ENCODE measurements at regions not wholly inside any gene's neighbourhood (a gene's known extent, or its start where the extent isn't known, plus 50 kb on each side); places are given as distances from the start of the nearest gene placed in this dataset.

GRCh38 chr18:64886995-64887394 is 738.1 kb upstream of the LINC00305 start:
- TF ChIP-seq CTCF (IDR thresholded peaks at IDR 0.05; ENCODE audit: insufficient read depth, low read length, poor library complexity, severe bottlenecking) = no peak
- TF ChIP-seq EZH2phosphoT487 (conservative IDR thresholded peaks at IDR 0.05; ENCODE audit: low read length) = no peak
- no peaks in the 10 kb centered on the region for H3K9me2 ChIP-seq (replicated peaks; ENCODE audit: insufficient read depth, low read length)
- no peaks in the 10 kb centered on the region for H3K9me3 ChIP-seq (ENCODE audit: insufficient read depth, low read length)
- no peaks in the 10 kb centered on the region for H3F3A ChIP-seq (ENCODE audit: insufficient read depth)
- H2AFZ ChIP-seq (ENCODE audit: low read depth, low read length, severe bottlenecking) = no peak overlapping the region
- no peak overlapping the region for H3K4me3 ChIP-seq (ENCODE audit: insufficient read depth, low read length, poor library complexity, severe bottlenecking)
- no peak overlapping the region for H3K9ac ChIP-seq (ENCODE audit: low read length)
- no peaks in the 10 kb centered on the region for H3K79me2 ChIP-seq (ENCODE audit: insufficient read depth, low read length)
- no peak overlapping the region for H3K27ac ChIP-seq (ENCODE audit: low read depth, low read length)
- H4K20me1 ChIP-seq (ENCODE audit: low read depth, low read length) = no peaks in the 10 kb centered on the region
- no peaks in the 10 kb centered on the region for H3K27me3 ChIP-seq (ENCODE audit: low read length)
- H3K36me3 ChIP-seq (ENCODE audit: low read length) = no peaks in the 10 kb centered on the region
- no peak overlapping the region for H3K4me2 ChIP-seq (ENCODE audit: low read depth, low read length, poor library complexity, severe bottlenecking)

- no peaks in the 10 kb centered on the region for H3K79me2 ChIP-seq (ENCODE audit: insufficient read depth, low read length)
- H3K9me3 ChIP-seq (ENCODE audit: insufficient read depth, low read length) = no peaks in the 10 kb centered on the region
- H4K20me1 ChIP-seq (ENCODE audit: low read depth, low read length) = no peaks in the 10 kb centered on the region
- TF ChIP-seq CTCF (IDR thresholded peaks at IDR 0.05; ENCODE audit: insufficient read depth, low read length, poor library complexity, severe bottlenecking) = no peak
- TF ChIP-seq EZH2phosphoT487 (conservative IDR thresholded peaks at IDR 0.05; ENCODE audit: low read length) = no peak
- no peak overlapping the region for H3K4me2 ChIP-seq (ENCODE audit: low read depth, low read length, poor library complexity, severe bottlenecking)
- no peak overlapping the region for H3K27ac ChIP-seq (ENCODE audit: low read depth, low read length)
- no peaks in the 10 kb centered on the region for H3K27me3 ChIP-seq (ENCODE audit: low read length)
- H2AFZ ChIP-seq (ENCODE audit: low read depth, low read length, severe bottlenecking) = no peak overlapping the region
- H3F3A ChIP-seq (ENCODE audit: insufficient read depth) = no peaks in the 10 kb centered on the region
- no peaks in the 10 kb centered on the region for H3K9me2 ChIP-seq (replicated peaks; ENCODE audit: insufficient read depth, low read length)
- H3K4me3 ChIP-seq (ENCODE audit: insufficient read depth, low read length, poor library complexity, severe bottlenecking) = no peak overlapping the region
- H3K9ac ChIP-seq (ENCODE audit: low read length) = no peak overlapping the region
- H3K36me3 ChIP-seq (ENCODE audit: low read length) = no peaks in the 10 kb centered on the region
These were observed 734.0 kb upstream of the LINC00305 start for GRCh38 chr18:64882896-64883295.

GRCh38 chr18:64876833-64877232 is 727.9 kb upstream of the LINC00305 start:
- H3K4me2 ChIP-seq (ENCODE audit: low read depth, low read length, poor library complexity, severe bottlenecking) = no peak overlapping the region
- no peak overlapping the region for H2AFZ ChIP-seq (ENCODE audit: low read depth, low read length, severe bottlenecking)
- no peaks in the 10 kb centered on the region for H3K36me3 ChIP-seq (ENCODE audit: low read length)
- H3K9ac ChIP-seq (ENCODE audit: low read length) = no peak overlapping the region
- H3K9me3 ChIP-seq (ENCODE audit: insufficient read depth, low read length) = no peaks in the 10 kb centered on the region
- no peaks in the 10 kb centered on the region for H3K79me2 ChIP-seq (ENCODE audit: insufficient read depth, low read length)
- no peaks in the 10 kb centered on the region for H3K27me3 ChIP-seq (ENCODE audit: low read length)
- no peaks in the 10 kb centered on the region for H4K20me1 ChIP-seq (ENCODE audit: low read depth, low read length)
- TF ChIP-seq CTCF (IDR thresholded peaks at IDR 0.05; ENCODE audit: insufficient read depth, low read length, poor library complexity, severe bottlenecking) (no peak), EZH2phosphoT487 (conservative IDR thresholded peaks at IDR 0.05; ENCODE audit: low read length) (no peak)
- H3K4me3 ChIP-seq (ENCODE audit: insufficient read depth, low read length, poor library complexity, severe bottlenecking) = no peak overlapping the region
- H3K27ac ChIP-seq (ENCODE audit: low read depth, low read length) = no peak overlapping the region
- no peaks in the 10 kb centered on the region for H3F3A ChIP-seq (ENCODE audit: insufficient read depth)
- no peaks in the 10 kb centered on the region for H3K9me2 ChIP-seq (replicated peaks; ENCODE audit: insufficient read depth, low read length)

Measured in SU-DHL-6 (cell line).